HG03025 (cell line): ENCODE measurements at regions not wholly inside any gene's neighbourhood (a gene's known extent, or its start where the extent isn't known, plus 50 kb on each side); places are given as distances from the start of the nearest gene placed in this dataset.

Source experiments
- ATAC-seq: cut with Tn5 transposase; IDR thresholded peaks from one replicate; pipeline ENCODE4 v1.9.1; 2021; ENCODE audit warnings: mild to moderate bottlenecking, moderate library complexity; ENCODE audit not compliant: unreplicated experiment, low FRiP score

DNA sequence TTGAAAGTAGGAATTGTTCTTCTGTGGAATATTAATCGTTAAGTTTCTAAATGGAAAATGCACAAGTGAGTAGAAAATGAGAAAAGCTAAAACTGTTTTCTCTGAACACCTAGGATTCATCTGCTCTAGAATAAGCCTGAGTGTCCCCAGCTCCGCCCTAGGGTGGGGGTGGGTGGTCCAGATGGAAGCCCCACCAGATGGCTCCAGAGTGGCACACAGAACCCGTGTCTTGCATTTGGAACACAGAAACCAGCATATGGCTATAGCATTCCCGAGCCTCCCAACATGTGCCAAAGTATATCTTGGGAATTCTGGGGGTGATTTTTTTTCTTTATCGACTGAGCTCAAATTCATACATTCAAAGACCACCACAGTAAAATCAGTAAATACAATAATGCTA lies 517.7 kb upstream of the PSMD7 start:
- no peak for ATAC-seq

DNA sequence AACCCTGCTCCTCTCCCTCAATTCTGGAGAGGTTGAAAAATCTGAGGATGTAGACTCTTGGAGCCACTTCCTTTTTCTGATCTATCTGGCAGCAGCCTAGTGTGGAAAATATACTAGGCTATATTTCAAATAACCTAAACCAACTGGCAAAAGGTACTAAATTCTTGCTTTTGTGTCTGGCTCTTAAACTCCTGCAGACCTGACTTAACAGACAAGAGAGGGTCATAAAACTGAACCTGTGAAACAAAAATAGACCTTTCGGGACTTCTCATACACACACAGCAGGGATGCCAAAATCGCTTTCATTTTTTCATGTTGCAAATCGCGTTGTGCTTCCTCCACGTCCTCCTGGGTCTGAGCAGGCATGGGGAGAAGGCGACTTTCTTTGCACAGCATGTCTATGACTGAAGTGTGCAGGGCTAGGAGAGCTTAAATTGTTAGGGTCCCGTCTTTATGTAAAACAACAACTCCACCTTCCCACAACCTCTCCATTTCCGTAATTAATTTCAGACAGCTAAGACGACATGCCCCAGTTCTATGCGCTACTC lies 520.7 kb upstream of the PSMD7 start:
- ATAC-seq, result no peak

DNA sequence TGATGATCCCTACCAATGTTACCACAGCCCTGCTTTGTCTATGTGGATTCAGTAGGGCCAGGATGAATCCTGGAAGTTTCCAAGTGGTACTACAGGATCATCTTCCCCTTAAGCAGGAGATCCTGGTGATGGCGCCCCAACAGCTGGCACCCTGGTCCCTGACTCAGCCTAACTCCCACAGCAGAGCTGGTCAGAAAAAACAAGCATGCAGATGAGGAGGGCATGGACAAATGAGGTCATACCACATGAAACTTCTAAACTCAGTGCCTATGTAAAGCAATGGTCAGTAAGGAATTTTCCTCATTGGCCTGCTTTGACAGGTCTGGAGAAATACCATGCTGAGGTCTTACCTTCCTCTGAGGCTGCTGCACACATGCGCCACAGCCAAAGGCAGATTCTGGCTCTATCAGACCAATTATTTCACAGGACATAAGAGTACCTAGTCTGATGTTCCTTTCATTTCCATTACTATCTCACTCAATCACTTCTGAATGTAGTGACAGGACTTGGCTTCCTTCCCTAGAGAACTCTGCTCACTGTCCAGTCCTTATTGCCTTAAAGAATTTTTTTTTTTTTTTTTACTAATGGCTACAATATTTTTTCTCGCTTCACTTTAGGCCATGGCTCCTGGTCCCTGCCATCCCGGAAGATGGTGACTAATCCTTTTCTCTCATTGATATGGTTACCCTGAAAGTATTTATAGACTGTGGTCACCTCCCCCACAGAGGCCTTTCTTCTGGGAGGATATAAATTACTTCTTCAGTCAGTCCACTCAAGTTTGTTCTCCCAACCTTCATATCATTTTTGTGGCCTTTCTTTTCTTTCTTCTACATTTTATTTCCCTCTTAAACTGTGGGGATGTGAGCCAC lies 525.2 kb upstream of the PSMD7 start:
- ATAC-seq, result no peak

DNA sequence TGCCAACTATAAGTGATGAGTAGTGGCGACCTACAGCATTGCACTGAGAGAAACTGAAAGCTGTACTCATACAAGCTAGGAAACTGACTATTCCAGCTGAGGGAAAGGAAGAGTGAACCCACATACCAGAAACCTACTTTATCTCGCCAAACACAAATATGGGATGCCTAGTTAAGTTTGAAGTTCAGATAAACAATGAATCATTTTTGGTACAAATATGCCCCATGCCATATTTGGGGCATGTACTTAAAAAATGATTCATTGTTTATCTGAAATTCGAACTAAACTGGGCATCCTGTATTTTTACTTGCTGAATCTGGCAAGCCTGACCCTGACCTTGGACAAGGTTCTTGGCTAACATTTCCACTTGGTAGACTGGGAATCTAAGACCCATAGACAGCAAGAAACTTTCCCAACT lies 527.8 kb upstream of the PSMD7 start:
- ATAC-seq, result no peak

DNA sequence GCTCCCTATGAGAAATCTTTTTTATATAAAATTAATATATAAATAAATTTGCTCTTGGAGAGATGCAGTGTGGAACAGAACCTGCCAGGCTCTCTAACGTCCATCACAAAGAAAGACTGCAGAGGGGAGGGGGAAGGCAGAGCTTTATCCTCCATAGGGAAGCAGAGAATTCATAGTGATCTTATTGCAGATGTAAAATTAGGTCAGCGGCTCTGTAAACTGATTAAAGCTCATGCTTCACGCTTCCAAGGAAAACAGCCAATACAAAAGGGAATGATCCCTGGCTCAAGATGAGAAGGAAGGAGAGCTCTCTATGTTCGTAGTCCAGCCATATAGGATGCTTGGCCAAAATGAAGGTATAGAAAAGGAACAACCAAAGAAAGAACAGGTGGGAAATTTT lies 532.3 kb upstream of the PSMD7 start:
- no peak for ATAC-seq

DNA sequence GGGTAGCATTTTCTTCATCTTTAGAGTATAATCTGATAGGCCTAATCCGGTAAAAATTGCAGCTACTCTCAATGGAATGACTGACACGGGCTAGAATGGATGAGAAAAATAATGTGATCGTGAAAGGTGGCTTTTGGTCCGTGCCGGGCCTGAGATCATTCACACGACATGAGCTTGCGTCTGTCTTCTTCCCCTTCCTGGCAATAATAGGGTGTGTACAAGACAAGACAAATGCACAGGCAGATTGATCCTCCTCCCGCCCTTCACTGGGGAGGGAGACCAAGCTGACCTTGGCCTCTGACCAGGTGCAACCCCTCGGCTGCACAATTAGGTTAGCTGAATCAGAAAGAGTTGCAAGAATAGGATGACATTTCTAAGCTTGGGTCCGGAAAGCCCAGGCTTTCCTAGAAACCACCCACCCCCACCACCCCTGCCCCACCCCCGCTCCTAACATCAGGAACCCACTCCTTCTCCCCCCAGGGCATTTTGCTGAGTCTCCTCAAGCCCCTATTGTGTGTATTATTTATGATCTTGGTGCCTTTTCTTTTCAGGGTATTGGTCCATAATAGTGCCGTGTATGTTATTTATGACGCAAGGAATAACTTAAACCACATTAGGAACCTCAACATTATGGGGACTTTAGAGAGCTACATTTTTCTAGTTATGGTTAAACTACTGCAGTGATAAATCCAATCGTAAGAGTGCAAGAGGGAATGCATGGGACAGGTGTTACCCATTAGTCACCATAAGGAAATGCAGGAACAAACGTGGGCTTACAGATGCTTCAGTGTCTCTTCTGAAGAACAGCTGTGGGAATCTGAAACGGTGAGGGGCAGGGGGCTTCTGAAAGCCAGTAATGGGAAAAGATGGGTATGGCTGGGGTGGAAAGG lies 540.1 kb upstream of the PSMD7 start:
- ATAC-seq, result no peak

DNA sequence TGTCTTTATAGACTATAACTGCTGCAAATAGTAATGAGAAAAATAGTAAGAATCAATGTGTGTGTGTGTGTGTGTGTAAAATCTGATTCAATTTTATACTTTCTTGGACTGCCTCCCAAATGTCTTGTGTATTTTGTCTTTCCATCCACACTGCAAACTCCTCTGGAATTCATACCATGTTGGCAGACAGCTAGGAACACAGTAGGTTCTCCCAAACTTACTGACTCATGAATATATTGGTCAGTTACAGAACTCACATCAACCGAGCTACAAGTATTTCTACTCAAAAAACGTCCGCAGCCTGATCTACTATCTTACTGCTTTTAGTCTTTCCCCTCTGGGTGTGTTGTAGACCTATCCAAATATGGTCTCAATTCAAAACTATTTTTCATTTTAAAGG lies 542.7 kb upstream of the PSMD7 start:
- no peak for ATAC-seq

DNA sequence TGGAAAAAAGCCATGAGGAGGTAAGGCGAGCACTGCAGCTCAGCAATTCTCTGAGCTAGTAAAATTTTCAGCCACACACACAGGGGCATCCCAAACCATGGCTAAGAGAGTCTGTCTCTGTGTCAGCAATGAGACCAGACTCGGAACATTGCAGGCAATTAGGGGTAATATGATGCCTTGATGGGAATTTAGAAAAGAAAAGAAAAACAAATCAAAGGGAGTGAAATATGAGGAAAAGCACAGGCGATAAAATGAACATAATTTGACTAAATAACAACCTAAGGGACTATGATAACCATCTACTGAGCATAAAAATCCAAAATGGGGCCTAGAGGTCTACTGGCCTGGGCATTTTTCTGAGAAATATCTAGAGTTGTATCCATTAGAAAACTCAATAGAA lies 546.0 kb upstream of the PSMD7 start:
- ATAC-seq, result no peak

DNA sequence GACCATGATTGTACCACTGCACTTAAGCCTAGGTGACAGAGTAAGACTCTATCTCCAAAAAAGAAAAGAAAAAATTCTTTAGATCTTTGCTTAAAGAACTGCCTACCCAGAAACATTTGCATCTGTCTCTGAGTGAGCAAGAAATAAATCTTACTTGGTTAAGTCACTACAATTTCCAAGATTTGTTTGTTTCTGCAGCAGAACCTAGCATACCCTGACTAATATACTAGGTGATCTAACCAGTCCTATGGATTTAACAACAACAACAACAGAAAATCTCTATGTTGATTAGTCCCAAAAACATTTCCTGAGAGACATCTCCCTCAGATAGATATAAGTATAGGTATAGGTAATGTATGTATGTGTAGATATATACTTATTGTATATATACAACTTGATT lies 549.3 kb upstream of the PSMD7 start:
- no peak for ATAC-seq

DNA sequence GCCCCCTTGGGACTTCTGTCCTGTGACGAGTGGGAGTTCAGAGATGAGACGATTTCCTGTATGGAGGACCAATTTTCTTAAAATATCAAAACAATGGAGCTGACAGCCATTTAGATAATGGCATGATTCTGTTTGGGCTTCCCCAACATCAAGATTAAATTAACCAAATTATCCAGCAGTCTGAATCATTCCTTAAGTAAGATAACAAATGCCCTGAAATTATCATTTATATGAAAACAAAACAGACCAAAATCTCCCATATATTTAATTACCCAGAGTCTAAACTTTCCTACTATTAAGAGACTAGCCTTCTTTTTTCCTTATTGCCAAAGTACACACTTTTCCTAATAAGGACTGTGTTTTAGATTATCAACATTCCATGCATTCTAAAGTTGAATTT lies 550.1 kb upstream of the PSMD7 start:
- ATAC-seq, result no peak

DNA sequence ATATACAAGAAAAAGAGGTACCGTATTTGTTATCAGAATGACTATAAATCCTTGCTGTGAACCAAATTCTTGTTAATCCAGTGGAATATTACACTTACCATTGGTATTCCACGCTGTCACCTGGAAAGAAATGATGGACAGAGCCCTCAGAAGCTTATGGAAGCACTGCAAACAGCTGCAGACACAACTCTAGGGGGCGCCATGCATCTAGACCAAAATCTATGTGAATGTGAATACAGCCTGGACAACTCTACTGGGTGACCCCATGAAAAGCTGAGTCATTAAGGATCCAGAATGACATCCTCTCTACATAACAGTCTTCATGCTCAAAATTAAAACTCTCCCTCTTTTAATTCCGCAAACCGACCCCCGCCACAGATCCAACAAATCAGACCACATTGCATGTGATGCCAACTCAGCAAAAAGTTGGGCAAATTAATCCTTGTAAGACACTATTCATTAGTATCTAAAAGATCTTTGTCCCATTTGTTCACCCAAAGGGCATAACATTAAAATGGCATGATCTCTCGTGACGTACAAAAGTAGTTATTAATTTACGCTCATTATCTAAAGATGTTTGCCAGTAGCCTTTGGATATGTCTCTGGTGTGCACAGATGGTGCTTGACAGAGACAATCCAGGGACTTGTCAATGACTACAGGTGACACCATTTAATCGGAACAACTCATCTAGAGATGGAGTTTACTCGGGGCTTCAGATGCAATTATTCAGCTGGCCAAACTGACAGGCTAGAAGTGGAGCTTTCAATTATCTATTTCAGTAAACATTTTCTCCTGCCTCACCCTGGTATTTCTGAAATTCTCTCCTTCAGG lies 552.7 kb upstream of the PSMD7 start:
- no peak for ATAC-seq

DNA sequence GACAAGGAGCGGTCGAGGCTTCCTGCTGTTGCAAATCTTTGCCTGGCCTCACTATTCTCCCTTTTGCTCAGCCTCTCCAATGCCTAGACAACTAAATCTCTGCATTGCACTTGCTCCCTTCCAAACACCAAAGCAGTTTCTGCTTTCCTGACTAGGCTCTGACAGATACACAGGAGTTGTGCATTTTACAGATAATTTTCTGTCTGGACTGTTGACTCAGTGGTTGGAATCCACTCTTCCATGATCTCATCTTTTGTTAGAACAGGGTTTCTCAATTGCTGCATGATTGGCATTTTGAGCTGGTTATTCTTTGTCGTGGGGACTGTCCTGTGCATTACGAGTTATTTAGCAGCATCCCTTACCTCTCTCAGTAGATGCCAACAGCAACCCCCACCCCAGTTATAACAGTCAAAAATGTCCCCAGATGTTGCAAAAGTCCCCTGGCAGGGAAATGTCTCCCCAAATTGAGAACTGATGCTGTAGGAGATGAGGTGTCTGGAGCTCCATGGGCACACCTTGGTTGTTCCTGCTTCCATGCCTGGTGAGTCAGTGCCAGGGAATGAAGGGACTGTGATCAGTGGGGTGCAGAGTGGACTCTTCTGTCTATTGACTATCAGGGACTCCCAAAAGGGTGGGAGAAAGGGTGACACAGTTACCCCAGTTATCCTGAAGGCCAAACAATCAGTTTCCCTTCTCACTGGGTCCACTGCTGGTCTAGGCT lies 557.4 kb upstream of the PSMD7 start:
- ATAC-seq, result no peak

DNA sequence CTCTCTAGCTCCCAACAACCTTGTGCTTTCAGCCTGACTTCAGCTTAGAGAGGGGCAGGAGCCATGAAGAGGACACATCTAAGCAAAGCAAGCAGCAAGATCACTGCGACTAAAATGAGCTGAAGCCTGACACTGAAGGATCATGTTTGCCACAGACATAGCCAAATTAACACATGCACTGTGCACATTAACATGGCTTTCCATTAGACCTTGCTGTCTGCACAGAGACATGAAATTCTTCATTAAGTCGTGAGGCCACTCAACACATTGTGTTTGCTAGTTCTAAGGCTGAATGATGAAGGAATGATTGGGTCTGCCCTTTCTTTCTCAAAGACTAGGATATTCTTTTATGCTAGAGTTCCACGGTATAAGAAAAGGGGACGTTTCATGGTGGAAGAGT lies 558.3 kb upstream of the PSMD7 start:
- ATAC-seq, result no peak

DNA sequence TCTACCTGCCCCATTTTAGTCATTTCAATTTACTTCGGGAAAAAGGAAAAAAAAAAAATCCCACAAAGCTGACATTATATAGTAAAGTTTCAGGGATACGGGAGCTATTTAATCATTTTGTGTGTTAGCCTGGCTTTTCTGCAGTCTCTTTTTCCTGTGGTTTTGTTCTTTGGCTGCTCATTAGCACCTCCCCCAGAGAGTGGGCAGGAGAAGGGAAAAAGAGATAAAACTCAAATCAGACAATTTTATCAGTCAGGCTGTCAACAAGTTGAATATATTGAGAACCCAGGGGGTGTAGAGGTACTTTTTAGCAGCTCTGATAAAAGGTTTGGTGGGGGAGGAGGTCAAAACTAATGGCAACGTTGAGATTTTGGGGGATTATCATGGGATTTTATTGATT lies 559.0 kb upstream of the PSMD7 start:
- ATAC-seq, result no peak

DNA sequence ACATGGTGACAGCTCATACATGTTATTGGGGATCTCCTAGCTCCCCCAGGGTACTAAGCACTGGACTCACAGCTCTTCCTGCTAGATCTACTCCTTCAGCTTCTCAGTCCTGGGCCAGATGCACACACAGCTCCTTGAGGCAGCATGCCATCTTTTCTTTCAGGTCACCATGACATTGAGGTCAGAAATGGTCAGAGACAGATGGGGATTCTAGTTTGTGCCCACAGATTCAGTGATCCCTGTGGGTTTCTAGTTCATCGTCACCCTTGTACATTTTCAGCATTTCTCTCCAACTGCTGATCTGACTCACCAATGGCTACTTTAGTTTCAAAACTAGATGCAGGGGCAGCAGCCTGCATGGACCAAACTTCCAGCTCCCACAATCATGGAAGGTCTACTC lies 560.7 kb upstream of the PSMD7 start:
- ATAC-seq, result no peak

DNA sequence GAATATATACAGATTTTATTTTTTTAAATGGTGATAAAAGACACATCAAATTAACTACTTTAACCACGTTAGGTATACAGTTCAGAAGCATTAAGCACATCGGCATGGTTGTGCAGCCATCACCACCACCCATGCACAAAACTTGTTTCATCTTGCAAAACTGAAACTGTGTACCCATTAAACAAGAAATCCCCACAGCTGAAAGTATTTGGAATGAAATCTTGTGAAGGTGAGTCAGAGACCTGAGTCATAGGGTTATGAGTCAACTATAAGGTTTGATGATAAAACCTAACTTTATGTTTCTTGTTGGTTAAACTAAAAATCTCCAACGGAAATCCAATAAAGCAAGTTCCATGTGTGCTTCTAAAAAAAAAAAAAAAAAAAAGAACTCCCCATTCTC lies 561.6 kb upstream of the PSMD7 start:
- ATAC-seq, result no peak

DNA sequence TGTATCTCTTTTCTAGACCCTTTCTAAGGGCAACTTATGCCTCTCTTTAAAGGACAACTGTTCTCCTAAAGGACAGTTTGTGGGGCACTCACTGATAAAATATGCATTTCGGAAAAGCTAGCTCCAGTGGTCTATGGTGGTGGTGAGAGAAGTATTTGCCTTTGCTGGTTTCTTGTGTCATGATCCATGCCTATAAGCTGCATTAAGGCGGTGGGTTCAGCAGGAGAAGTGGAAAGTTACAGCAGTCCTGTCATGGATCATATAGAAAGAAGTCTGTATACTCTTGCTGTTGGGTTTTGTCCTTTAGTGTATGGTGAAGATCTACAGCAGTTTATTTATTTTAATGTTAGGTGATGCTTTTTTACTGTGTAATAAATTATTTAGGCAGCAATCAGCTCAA lies 563.9 kb upstream of the PSMD7 start:
- ATAC-seq, result no peak

DNA sequence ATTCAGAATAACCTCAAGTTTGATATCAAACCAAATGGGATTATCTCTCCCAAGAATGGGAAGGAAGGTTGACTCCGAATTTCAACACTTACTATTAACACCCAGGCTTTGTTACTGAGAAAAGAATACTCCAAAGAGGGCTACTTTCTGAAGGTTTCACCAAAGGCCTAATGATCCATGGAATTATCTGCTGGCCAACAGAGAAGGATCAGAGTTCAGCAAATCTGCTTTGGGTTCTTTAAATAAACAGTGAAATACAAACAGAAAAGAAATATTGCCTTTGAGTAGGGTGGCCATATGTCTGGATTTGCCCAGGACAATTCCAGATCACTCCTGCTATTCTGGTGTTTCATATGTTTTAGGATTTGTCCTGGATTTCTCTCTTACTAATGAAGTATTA lies 564.5 kb upstream of the PSMD7 start:
- ATAC-seq, result no peak

DNA sequence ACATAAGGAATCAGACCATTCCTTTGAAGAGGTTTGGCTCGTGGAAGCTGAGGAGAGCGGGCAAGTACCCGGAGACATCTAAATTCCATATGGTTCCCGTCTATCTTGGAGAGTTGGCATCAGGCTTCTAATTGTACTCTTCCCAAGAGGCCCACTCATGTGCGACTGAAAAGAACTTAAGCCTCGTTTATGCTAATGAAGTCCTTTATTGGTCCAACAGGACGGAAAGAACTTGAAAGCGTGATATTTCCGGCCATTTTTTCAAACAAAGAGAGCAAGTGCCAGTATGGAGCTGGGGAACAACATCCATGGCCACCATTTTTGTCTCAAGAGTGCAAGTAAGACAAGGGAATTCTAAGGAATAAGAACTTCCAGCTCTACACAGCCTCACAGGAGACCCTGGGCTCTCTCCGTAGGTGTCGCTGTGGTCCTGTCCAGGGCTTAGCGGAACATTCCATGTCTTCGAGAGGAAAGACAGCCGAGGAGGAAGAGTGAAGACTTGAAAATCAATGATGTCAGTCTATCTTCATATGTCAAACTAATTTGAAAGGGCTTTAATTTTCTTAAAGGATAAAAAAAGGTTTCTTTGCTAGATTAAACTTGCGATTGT lies 566.0 kb upstream of the PSMD7 start:
- ATAC-seq, result no peak

DNA sequence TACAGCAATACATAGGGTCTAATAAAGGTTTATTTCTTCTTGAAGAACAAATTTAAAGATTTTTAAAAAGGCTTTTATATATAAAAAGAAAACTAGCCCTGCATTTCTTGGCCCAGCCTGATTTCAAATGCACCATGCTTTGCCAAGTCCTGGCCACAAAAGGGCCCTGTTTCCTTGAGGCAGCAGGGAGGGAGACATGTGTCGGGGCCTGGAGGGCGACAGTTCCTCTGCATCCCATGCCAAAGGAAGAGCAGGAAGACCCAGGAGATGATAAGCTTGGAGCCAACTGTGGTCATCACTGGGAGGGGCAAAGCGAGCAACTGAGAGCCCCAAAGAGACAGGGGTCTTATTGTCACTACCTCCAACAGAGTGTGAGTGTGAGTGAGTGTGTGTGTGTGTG lies 571.5 kb upstream of the PSMD7 start:
- ATAC-seq, result no peak
